HUES48 (cell line): ENCODE measurements at regions not wholly inside any gene's neighbourhood (a gene's known extent, or its start where the extent isn't known, plus 50 kb on each side); places are given as distances from the start of the nearest gene placed in this dataset.

Experiments used
- H3K27ac ChIP-seq: one replicate; pipeline ENCODE4 v1.7.0; 2013; ENCODE audit warnings: low read depth, low read length, inconsistent platforms
- H3K27me3 ChIP-seq: 2 replicates; pipeline ENCODE4 v1.6.1; 2013; ENCODE audit warnings: mild to moderate bottlenecking, low read length; ENCODE audit not compliant: control insufficient read depth, insufficient read depth
- H3K36me3 ChIP-seq: 2 replicates; pipeline ENCODE4 v1.6.1; 2013; ENCODE audit warnings: low read length; ENCODE audit not compliant: control insufficient read depth, insufficient read depth
- H3K4me1 ChIP-seq: 2 replicates; pipeline ENCODE4 v1.6.1; 2013; ENCODE audit warnings: mild to moderate bottlenecking, low read length; ENCODE audit not compliant: control insufficient read depth, insufficient read depth
- H3K4me3 ChIP-seq: 2 replicates; pipeline ENCODE4 v1.5.1; 2013; ENCODE audit warnings: mild to moderate bottlenecking, low read depth, low read length
- H3K9ac ChIP-seq: 2 replicates; pipeline ENCODE4 v1.6.1; 2013; ENCODE audit warnings: mild to moderate bottlenecking, low read depth, low read length, moderate library complexity
- H3K9me3 ChIP-seq: 2 replicates; pipeline ENCODE4 v1.6.1; 2013; ENCODE audit warnings: low read length; ENCODE audit not compliant: control insufficient read depth, insufficient read depth

GRCh38 chr17:56009795-56010651, 143.3 kb upstream of the ANKFN1 start:
- no peak overlapping the region for H3K9ac ChIP-seq
- H3K9me3 ChIP-seq: peaks cover 8% of the 10 kb centered on the region
- H3K4me1 ChIP-seq: no peaks in the 10 kb centered on the region
- no peaks in the 10 kb centered on the region for H3K27me3 ChIP-seq
- no peaks in the 10 kb centered on the region for H3K36me3 ChIP-seq
- H3K4me3 ChIP-seq: no peak overlapping the region
- H3K27ac ChIP-seq: no peak overlapping the region

DNA sequence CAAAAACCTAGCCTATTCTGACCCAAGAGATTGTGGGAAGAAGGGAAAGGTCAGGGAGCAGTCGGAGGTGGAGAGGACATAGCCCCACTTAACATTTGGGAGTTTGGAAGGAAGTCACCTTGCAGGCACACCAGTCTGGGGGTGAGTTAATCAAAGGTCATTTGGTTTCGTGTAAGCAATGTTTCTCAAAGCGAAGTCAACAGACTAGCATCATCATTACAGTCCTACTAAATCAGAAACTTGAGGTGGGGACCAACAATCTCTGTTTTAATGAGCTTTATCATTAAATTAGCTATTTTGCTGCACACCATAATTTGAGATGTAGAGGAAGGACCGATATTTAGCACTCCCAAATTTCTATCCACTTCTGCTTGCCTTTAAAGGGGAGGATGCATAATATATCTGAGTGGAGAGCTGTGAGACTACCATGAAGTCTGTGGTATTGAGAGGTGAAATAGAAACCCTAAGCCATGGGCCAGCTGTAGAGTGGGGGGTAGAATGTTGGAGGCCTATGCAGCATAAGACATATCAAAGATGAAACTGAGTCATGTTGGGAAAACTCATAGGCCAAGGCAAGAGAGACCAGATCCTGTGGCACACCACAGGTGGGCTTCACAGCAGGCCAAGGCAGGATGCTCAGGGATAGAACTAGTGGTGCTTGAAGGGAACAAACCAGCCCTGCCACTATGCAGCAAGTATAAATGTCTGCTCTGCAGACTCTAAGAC, 141.7 kb upstream of the ANKFN1 start:
- H3K36me3 ChIP-seq: no peaks in the 10 kb centered on the region
- H3K27ac ChIP-seq: no peak overlapping the region
- no peak overlapping the region for H3K9ac ChIP-seq
- H3K4me3 ChIP-seq: no peak overlapping the region
- no peaks in the 10 kb centered on the region for H3K27me3 ChIP-seq
- H3K4me1 ChIP-seq: no peaks in the 10 kb centered on the region
- peaks cover 8% of the 10 kb centered on the region for H3K9me3 ChIP-seq

GRCh38 chr17:56018211-56018610, 135.1 kb upstream of the ANKFN1 start:
- Histone ChIP-seq H3K27me3 (no peaks in the 10 kb centered on the region), H3K36me3 (no peaks in the 10 kb centered on the region), H3K27ac (no peak overlapping the region), H3K4me1 (no peaks in the 10 kb centered on the region), H3K9me3 (peaks cover 4% of the 10 kb centered on the region), H3K9ac (no peak overlapping the region), H3K4me3 (no peak overlapping the region)

DNA sequence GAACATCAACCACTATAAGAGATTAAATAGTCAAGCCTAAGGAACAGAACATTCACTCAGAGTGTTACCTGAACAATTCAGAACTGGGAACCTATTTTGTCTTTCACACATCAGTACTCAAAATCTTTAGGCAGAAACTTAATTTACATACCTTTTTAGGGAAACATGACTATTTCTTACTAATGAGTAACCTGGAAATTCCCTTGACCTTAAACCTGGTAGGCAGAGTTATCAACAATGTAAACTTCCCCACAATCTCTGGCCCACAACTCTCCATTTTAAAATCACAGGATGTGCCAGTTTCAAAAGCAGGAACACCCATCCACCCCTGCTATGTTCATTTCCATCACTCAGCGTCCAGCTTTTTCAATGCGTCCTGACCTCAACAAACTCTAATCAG, 132.9 kb upstream of the ANKFN1 start:
- no peaks in the 10 kb centered on the region for H3K27me3 ChIP-seq
- H3K27ac ChIP-seq: no peak overlapping the region
- H3K9ac ChIP-seq: no peak overlapping the region

GRCh38 chr17:56021681-56022190, 131.5 kb upstream of the ANKFN1 start:
- no peak overlapping the region for H3K27ac ChIP-seq
- H3K9me3 ChIP-seq: no peaks in the 10 kb centered on the region
- H3K36me3 ChIP-seq: no peaks in the 10 kb centered on the region
- no peak overlapping the region for H3K9ac ChIP-seq
- H3K4me1 ChIP-seq: no peaks in the 10 kb centered on the region
- no peak overlapping the region for H3K4me3 ChIP-seq
- no peaks in the 10 kb centered on the region for H3K27me3 ChIP-seq

More for the DNA sequence above, 132.9 kb upstream of the ANKFN1 start:
- Histone ChIP-seq H3K9me3 (no peaks in the 10 kb centered on the region), H3K4me3 (no peak overlapping the region), H3K4me1 (no peaks in the 10 kb centered on the region), H3K36me3 (no peaks in the 10 kb centered on the region)

- H3K9ac ChIP-seq: no peak overlapping the region
- H3K9me3 ChIP-seq: no peaks in the 10 kb centered on the region
- H3K27me3 ChIP-seq: no peaks in the 10 kb centered on the region
- H3K27ac ChIP-seq: no peak overlapping the region
- H3K36me3 ChIP-seq: no peaks in the 10 kb centered on the region
- no peaks in the 10 kb centered on the region for H3K4me1 ChIP-seq
- H3K4me3 ChIP-seq: no peak overlapping the region
Measured at GRCh38 chr17:56023851-56024250, 129.4 kb upstream of the ANKFN1 start.

- H3K9me3 ChIP-seq: no peaks in the 10 kb centered on the region
- no peaks in the 10 kb centered on the region for H3K4me1 ChIP-seq
- no peak overlapping the region for H3K27ac ChIP-seq
- no peaks in the 10 kb centered on the region for H3K27me3 ChIP-seq
- no peak overlapping the region for H3K4me3 ChIP-seq
- no peaks in the 10 kb centered on the region for H3K36me3 ChIP-seq
- H3K9ac ChIP-seq: no peak overlapping the region
Measured at GRCh38 chr17:56026915-56027314, 126.4 kb upstream of the ANKFN1 start.

GRCh38 chr17:56028837-56029236, 124.4 kb upstream of the ANKFN1 start:
- Histone ChIP-seq H3K27me3 (no peaks in the 10 kb centered on the region), H3K36me3 (no peaks in the 10 kb centered on the region), H3K27ac (no peak overlapping the region), H3K9ac (no peak overlapping the region), H3K9me3 (no peaks in the 10 kb centered on the region), H3K4me3 (no peak overlapping the region), H3K4me1 (no peaks in the 10 kb centered on the region)

DNA sequence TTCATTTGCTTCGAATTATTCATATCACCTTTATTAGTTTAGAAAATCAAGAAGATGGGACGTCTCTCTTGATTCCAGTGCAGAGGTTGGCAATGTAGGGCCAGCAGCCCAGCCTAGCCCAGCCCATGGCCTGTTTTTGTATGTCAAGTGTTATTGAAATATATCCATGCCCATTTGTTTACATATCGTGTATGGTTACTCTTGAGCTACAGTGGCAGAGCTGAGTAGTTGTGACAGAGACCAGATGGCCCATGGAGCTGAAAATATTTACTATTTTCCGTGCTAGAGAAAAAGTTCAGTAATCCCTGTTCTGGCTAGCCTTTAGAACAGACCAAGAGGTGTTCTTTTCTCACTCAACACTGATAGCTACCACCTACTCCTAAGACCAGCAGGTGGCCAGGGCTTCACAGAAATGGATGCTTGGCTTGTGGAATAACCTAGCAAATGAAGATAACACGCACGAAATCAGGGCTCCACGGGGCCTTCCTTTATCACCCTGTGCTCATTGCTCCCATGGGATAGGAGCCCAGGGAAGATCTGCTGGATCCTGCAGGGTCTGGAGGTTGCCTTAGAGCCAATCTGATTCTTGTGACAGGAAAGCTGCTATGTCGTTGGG, 123.2 kb upstream of the ANKFN1 start:
- H3K27me3 ChIP-seq: no peaks in the 10 kb centered on the region
- no peaks in the 10 kb centered on the region for H3K4me1 ChIP-seq
- H3K9me3 ChIP-seq: no peaks in the 10 kb centered on the region
- H3K4me3 ChIP-seq: no peak overlapping the region
- no peak overlapping the region for H3K9ac ChIP-seq
- no peak overlapping the region for H3K27ac ChIP-seq
- no peaks in the 10 kb centered on the region for H3K36me3 ChIP-seq

- no peaks in the 10 kb centered on the region for H3K4me1 ChIP-seq
- H3K9me3 ChIP-seq: no peaks in the 10 kb centered on the region
- H3K36me3 ChIP-seq: no peaks in the 10 kb centered on the region
- no peak overlapping the region for H3K9ac ChIP-seq
- H3K27ac ChIP-seq: no peak overlapping the region
- no peak overlapping the region for H3K4me3 ChIP-seq
- H3K27me3 ChIP-seq: no peaks in the 10 kb centered on the region
Measured at GRCh38 chr17:56031636-56032035, 121.6 kb upstream of the ANKFN1 start.

GRCh38 chr17:56034197-56034635, 119.1 kb upstream of the ANKFN1 start:
- Histone ChIP-seq H3K27me3 (no peaks in the 10 kb centered on the region), H3K9ac (no peak overlapping the region), H3K27ac (no peak overlapping the region)

More at GRCh38 chr17:56034197-56034635, 119.1 kb upstream of the ANKFN1 start:
- Histone ChIP-seq H3K9me3 (no peaks in the 10 kb centered on the region), H3K4me3 (no peak overlapping the region), H3K4me1 (no peaks in the 10 kb centered on the region), H3K36me3 (no peaks in the 10 kb centered on the region)
